Stimulated activated naive CD4-positive, alpha-beta T cell (primary cell): ENCODE measurements at regions not wholly inside any gene's neighbourhood (a gene's known extent, or its start where the extent isn't known, plus 50 kb on each side); places are given as distances from the start of the nearest gene placed in this dataset.

Experiments
- DNase-seq, 6 experiments: peaks; one replicate each; lab custom pipeline; 2025; lab: John Stamatoyannopoulos, UW

DNA sequence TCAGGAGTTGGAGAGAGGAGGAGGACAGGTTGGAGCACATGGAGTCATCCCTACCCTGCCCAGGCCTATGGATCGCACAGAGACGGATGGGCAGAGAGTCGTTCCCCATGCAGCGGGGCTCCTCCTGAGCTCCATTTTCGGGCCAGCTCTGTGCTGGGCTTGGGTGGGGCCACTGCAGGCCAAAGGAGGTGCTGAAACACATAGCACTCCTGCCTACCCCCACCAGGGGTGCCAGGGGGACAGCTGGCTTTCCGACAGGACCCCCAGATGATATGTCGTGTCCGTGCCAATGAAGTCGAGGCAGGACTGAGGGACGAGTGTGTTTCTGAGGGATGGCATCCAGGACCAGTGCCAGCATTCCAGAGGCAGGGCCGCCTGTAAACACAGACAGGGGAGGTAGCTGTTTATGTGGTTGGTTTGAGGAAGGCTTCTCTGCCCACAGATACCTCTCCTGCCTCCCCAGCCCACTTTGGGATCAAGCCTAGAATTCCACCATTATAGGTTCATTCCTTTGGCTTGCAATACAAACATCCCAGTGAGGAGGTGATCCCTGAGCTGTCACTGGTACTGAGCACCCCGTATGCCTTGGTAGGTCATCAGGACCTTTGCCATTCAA, 116.6 kb downstream of the GLI2 start:
- DNase-seq = no peak

DNA sequence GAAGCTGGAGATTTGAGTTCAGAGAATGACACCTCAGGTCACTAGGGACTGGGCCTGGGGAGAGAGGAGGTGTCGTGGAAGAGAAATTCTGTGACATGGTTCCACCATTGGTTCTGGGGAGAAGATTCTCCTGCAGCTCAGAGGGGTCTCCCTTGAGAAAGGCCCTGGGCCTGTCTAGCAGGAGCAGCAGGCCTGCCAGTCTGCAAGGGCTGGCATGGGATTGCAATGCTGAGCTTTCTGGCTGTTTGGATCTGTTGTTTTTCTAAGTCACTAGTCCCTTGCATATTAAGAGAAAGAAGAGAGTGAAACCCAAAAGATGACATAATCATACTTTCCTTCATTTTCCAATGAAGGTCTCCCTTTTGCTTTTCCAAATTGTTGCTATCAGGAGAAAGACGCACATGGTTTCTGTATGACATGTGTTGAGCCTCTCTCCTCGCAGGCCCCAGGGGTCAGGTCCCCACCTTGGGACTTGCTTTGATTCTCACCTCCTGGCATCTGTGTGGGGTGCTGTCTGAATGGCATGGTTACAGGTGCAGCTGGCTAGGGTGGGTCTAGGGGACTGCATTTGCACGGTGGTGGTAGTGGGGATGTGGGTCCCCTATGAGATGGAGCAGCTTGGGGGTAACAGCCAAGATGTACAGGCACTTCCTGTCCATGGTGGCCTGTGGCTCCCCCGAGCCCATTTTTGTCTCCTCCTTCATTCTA, 117.8 kb downstream of the GLI2 start:
- DNase-seq = no peak

DNA sequence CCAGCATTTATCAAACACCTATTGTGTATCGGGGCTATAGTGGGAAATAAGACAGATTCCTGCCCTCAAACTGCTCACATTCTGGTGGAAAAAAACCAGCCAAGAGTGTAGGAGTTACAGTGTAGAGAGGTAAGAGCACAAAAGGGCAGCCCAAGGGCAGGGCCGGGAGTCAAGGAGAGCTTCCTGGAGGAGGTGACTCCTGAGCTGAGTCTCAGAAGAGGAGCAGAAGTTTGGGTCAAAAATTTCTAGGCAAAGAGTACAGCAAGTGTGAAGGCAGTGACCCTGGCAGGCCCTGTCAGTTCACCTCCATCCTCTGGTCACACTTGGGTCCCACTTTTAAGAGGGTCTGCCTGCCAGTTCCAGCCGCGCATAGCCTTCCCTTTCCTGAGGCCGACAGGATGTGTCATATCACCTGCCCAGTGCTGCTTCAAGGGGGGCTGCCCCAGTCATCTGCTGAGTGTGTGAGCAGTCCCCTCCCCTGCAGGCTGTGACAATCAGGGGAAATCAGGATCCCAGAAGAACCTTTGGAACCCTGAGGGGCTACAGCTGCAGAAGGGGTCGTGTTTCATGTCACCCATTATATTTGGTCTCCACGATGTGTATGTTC, 118.4 kb downstream of the GLI2 start:
- no peak for DNase-seq

DNA sequence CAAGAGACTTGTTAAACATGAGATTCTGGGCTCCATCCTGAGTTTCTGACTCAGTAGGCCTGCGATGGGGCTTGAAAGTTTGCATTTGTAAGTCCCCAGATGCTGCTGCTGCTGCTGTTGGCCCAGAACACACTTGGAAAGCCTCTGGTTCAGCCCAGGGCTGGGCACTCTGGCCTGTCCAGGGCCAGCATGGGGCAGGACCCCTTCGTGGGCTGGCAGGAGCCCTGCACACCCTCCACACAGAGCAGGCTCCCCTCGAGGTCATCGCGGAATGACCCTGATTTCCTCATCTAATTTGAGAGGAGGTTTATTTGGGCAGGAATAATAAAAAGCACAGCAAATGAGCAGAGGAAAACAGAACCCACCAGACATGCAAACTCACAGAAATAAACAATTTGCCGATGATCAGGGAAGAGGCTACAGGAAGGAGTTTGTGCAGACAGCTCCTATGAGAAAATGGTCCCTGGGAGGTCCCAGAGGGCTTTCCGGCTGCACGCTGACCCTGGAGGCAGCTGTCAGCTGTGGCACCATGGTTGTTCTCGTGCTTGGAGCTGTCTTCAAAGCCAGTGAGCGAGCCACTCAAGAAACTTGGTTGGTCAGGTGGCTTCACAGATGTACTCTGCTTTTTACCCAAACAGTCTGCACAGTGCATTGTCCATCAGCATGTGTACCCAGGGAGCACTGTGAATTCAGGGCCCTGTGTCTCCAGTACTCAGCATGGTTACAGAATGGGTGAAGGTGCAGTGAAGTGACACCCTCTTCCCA, 119.3 kb downstream of the GLI2 start:
- DNase-seq = no peak

DNA sequence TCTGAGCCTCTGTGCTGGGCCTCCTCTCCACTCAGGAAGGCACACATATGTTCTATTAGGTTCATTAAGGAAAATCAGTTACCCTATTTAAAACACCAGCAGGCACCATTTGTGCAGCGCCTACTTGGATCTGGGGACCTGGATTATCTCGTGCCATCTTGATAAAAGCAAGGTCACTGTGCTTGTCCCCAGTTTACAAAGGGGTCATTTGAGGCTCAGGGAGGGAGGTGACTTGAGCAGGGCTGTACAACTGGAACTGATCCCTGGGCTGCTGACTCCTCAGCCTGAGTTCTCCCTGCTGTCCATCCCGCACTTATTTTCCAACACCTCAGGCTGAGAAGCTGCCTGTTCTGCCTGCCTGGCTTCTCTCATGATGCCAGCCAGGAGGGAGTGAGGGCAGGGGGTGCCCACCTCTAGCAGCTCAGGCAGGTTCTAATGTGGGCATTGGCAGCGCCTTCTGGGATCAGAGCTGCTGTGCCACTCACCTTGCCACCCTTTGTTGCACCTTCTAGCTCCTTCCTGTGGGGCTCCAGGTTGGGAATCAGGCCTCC, 120.3 kb downstream of the GLI2 start:
- DNase-seq = no peak

DNA sequence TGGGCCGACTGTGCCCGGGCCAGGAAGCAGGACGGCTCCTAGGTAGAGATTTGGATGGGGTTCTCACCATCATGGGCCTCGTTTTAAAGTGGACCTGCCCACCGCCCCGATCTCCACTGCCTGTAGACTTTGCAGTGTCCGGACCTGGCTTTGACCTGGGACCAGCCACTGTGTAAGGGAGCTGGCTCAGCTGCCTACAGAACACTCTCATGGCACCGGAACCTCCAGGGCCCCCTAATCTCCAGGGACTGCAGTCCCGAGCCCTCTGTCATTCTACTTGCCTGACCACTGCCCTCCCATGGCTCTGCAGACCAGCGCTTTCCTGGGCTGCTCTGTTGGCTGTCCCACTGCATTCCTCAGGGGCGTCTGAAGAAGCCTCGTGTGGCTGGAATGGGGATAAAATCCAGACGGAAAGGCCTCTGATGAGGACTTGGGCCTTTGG, 120.8 kb downstream of the GLI2 start:
- no peak for DNase-seq

DNA sequence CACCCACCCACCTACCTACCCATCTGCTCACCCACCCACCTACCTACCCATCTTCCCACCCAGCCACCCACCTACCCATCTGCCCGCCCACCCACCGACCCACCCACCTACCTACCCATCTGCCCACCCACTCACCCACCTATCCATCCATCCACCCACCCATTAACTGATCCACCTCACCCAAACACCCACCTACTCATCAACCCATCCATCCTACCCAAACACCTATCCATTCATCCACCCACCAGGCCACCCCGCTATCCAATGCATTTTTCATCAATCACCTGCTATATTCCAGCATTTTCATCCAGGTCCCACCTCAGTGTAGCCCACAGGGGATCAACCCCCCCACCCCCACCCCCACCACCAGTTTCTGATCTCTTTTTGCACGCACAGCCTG, 121.8 kb downstream of the GLI2 start:
- no peak for DNase-seq

DNA sequence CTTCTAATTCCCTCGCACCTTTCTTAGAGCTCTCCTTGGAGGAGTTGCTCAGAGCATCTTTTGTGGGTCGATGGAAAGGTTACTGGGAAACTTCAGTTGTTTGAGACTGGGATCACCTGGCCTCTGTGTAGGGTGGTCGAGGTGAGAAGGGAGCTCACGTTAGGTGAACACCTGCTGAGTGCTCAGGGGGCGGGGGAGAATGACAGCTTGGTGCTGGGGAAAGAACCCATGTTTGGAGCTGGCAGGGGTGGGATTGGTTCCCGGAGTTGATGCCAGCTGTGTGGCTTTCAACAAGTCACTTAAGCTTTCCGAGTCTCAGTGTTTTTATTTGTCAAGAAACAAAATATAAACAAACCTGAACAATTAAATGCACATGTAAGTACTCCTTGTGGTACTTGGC, 122.3 kb downstream of the GLI2 start:
- no peak for DNase-seq

DNA sequence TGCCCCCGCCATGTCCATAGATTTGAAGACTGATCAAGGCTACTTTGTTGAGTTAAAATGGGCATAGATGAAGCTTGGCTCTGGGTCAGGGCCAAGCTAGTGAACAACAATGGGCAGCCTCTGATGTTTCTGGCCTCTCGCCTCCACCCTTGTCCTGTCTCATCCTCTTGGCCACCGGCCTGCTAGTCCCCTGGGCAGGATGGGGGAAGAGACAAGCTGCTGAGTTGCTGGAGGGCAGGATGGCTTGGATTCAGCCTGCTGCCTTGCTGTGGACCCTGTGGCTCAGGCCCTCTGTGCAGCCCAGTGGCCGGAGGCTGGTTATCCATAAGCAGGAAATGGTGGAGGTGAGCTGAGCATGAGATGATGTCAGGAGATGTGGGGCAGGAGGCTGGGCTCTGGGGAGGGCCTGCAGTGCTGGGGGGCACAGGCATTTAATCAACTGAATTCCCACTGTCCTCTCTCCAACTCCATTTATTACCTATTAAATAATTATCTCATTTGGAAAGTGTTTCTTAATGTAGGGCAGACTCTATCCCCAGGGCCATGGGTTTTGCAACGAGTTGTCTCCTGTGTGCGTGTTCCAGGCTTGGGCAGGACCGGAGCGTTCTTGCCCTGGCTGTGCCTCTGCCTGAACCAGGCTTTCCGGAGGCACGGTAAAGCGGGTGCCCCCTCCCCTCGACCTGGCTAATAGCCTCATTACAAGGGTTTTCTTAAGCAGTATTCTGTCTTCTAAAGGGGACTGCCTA, 122.9 kb downstream of the GLI2 start:
- no peak for DNase-seq

DNA sequence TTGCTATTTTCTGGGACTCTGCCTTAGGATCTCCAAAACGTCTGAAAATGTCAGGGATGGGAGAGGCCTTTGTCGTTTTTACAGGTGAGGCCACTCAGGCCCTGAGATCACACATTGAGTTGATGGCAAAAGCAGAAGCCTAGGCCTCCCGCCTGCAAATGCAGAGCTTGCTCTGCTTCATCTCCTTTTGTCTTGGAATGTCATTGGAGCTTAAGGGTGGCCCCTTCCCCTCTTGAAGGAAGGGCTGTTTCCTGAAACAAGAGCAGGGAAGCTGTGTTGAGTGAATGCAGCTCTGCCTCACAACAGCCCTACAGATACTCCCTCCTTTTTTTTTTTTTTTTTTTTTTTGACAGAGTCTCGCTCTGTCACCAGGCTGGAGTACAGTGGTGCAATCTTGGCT, 123.5 kb downstream of the GLI2 start:
- DNase-seq = no peak

DNA sequence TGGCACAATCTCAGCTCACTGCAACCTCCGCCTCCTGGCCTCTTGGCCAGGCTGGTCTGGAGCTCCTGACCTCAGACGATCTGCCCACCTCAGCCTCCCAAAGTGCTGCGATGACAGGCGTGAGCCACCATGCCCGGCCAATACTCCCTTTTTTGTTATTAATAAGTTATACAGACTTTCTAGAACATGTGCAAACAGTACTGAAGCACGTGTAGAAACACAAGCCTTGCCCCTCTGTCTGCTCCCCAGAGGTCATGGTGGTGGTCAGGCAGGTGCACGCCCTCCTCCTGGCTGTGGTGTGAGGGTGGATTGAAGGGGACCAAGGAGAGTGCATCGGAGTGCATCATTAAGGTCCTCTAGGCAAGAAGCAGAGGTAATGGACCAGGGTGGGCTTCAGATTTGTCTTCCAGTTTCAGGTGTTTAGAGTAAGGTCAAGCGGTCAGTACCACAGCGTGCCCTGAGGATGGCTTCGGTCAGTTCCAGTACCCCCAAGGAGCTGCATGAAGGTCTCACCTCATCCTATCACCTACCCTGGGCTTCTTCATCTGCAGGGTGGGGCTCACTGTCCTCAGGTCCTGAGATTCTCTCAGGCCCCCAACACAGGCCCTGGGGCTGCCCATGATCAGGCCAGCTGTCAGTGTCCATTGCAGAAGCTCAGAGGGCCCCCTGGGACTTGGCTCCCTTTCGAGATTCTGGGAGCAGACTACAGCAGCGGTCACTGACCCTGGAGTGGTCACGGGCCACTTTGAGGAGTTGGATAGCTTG, 124.3 kb downstream of the GLI2 start:
- no peak for DNase-seq

DNA sequence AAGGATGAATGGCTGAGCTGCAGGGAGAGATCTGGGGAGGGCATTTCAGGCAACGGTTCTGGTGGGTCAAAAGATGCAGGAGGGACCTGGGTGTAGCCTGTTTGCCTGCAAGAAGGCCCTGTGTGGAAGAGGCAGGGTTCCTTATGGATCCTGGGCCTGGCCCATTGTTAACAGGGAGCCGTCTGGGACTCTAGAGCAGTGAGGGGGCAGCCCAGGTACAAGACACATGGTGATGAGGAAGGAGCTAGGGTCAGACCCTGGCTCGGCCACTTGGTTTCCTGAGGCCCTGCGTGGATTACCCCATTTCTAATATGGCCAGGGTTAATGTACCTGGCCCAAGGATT, 124.9 kb downstream of the GLI2 start:
- DNase-seq = no peak

DNA sequence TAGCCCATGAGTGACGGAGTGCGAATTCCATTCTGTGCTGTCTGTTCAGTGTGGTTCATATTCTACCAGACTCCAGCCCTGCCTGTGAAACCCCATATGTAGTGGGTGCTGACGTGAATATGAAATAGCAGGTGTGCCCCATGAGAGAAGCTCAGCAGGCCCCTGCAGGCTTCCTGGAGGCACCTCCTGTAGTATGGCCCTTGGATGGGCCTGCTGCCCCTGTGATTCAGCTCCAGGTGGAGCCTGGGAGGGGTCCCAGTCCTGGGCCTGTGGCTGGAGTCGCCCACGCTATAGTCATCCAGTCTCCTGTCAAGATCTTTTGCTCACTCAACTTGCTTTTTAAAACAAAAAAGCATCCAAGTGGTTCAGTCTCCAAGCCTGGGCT, 125.5 kb downstream of the GLI2 start:
- DNase-seq = no peak

DNA sequence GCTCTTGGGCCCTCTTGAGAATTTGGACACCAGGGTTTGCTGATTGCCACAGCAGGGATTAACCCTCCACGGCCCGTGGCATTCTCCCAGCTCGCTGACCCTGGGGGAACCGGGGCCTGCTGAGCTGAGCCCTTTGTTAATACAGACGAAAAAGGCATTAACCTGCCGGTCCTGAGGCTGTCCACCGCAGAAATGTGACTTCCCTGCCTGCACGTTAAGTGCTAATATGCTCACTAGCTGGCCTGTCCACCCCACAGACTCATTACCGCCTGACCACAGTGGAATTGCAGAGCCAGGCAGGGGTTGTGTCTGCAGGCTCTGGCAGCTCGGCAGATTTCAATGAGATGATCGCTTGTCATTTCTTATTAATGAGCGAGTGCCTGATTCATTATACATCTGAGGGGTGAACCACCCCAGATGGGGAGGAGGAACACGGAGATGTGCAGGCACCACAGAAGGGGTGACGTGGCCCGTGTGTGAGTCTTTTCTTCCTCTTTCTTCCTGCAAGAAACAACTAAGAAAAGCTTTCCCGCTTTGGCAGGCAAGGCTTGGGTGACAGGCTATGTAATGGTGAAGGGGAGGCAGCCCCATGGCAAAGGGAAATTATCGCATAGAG, 126.0 kb downstream of the GLI2 start:
- DNase-seq = no peak

DNA sequence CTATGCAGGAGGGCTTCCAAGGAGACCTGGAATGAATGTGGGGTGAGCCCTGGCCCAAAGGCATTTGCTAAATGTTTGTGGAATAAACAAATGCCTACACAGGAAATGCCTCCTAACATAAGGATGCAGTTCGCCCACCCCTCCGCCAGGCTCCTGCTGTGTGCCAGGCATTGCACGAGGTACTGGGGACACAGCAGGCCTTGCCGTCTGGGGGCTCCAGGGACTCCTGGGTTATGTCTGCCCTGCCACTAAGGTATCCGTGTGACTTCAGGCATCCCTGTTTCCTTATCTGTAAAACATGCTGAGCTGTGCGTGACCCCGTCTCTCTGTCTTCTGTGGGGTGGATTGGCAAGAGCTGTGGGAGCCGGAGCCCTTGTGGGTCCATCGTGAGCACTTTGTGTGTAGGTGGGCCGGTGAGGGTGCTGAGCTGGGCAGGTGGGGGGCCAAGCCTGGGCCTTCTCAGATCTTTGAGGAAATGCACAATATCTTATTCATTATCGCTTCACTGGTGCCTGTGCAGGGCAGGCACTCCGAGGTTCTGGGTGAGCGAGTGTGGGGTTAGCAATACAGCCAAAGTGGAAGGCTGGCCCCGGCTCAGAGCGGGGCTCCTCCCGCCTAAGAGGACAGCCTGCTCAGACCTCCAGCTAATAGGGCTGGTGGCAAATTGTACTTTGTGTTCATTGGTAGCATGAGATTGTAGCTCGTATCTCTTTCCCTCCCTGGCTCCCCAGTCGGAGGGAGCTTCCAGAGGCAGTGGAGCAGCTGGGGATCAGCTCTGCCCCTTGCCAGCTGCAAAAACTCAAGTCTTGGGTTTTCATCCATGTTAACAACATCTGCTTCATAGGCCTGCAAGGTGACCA, 126.8 kb downstream of the GLI2 start:
- DNase-seq = no peak

DNA sequence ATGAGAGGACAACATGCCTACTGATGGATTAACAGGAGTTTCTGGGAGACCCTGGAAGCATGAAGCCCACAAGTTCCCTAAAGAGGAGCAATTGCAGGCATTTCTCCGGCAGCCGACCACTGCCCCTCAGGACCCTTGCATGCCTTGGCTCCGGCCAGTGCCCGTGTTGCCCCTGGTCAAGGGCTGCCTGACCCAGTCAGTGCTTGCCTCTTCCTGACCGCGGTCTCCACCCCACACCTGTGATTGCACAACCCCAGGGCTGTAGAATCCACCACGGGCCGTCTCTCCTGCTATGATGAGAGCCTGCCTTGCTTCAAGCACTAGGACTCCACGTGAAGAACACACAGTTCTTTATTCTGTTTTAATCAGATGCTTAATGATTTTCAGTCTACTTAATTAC, 127.5 kb downstream of the GLI2 start:
- no peak for DNase-seq

DNA sequence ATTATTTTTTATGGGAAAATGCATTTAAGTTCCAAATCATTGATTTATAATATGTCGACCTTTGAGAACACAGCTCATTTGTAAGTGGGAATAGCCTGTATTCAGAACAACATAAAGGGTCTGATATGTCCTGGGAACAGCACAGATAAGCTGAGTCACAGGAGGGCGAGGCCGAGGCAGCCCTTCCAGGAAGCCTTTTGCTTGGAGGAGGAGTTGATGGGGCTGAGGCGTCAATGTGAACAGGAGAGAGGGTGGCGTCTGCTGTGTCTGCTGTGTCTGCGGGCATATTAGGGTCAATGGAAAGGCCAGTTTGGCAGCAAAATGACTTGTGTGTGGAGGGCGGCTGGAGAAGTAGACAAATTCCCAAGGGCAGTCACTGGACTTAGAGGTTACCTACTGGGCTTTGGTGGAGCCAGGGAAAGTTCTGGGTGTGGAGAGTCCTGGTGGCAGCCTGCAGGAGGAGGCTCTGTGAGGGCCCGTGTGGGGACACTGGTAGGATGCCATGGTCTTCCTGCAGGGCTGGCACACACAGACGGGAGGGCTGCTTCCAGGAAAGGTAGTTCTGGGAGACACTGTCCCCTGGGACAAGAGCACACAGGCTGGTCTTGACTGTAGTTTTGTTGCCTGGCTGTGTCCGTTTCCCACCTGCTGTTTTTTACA, 128.1 kb downstream of the GLI2 start:
- no peak for DNase-seq

DNA sequence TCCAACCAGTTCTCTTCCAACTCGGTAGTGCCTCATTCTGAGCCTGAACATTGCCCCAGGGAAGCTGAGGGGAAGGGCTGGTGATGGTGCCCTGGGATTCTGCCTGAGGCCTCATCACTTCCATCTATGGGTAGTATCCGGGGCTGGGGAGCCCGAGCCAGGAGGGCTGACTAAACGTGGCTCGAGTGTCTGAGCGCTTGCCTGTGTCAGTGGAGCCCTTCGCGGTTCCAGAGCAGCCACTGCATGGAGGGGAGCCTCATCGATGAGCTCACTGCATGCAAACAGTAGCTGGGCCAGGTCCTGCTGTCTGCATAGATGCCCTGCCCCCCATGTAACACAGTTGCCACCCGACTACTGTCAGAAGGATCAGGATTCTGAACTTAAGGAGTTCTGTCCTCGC, 129.3 kb downstream of the GLI2 start:
- DNase-seq = no peak

DNA sequence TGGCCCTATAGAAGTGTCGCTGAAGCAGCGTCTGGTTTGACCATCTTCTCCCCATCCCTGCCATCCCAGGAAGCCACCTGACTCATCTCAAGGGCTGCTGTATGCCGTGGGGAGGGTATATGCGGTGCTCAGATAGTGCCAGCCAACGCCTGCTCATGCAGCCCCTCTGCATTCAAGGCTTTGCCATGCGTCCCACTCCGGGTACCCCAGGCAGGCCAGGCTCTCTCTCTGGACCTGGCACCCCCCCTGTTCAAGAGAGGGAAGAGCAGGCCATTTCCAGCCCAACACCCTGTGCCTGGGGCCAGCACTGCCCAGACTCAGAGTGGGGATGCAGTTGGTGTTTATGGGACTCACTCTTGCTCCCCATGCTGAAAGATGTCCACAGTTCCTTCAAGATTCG, 130.0 kb downstream of the GLI2 start:
- no peak for DNase-seq
